SKM-1 treated with dmso at 0.1 percent for 144 hours (cell line): ENCODE measurements at regions not wholly inside any gene's neighbourhood (a gene's known extent, or its start where the extent isn't known, plus 50 kb on each side); places are given as distances from the start of the nearest gene placed in this dataset.

Experiments used
- DNase-seq: peaks from one replicate; lab custom pipeline; 2025; ENCODE audit not compliant: unreplicated experiment; lab: John Stamatoyannopoulos, UW

- no peak for DNase-seq
These were observed 243.4 kb upstream of the IRX5 start for GRCh38 chr16:54687043-54687899.

- DNase-seq, result no peak
These were observed 245.0 kb upstream of the IRX5 start for GRCh38 chr16:54685682-54686081.

GRCh38 chr16:54679531-54679930 is 251.1 kb upstream of the IRX5 start:
- no peak for DNase-seq

- DNase-seq, result no peak
These were observed 253.2 kb upstream of the IRX5 start for GRCh38 chr16:54677308-54677950.

- no peak for DNase-seq
These were observed 257.4 kb upstream of the IRX5 start for GRCh38 chr16:54673313-54673712.

- DNase-seq, result no peak
These were observed 258.2 kb upstream of the IRX5 start for GRCh38 chr16:54672500-54672899.

- no peak for DNase-seq
These were observed 273.0 kb upstream of the IRX5 start for GRCh38 chr16:54657709-54658102.

GRCh38 chr16:54657058-54657708 is 273.5 kb upstream of the IRX5 start:
- no peak for DNase-seq

GRCh38 chr16:54655121-54655590 is 275.5 kb upstream of the IRX5 start:
- DNase-seq, result no peak

GRCh38 chr16:54654429-54654828 is 276.2 kb upstream of the IRX5 start:
- DNase-seq, result no peak

GRCh38 chr16:54652201-54652770 is 278.4 kb upstream of the IRX5 start:
- DNase-seq, result peak; percentile 46

- peak; percentile 14 for DNase-seq
These were observed 279.0 kb upstream of the IRX5 start for GRCh38 chr16:54651440-54652195.

- DNase-seq, result no peak
These were observed 280.8 kb upstream of the IRX5 start for GRCh38 chr16:54649876-54650275.

GRCh38 chr16:54648575-54648974 is 282.1 kb upstream of the IRX5 start:
- no peak for DNase-seq

GRCh38 chr16:54647725-54648221 is 282.9 kb upstream of the IRX5 start:
- no peak for DNase-seq

- no peak for DNase-seq
These were observed 283.4 kb upstream of the IRX5 start for GRCh38 chr16:54647216-54647615.

- DNase-seq, result no peak
These were observed 285.3 kb upstream of the IRX5 start for GRCh38 chr16:54645345-54645744.

GRCh38 chr16:54636221-54636793 is 294.4 kb upstream of the IRX5 start:
- DNase-seq, result no peak

GRCh38 chr16:54633943-54634362 is 296.7 kb upstream of the IRX5 start:
- no peak for DNase-seq
